ENCODE measurements at regions not wholly inside any gene's neighbourhood (a gene's known extent, or its start where the extent isn't known, plus 50 kb on each side); places are given as distances from the start of the nearest gene placed in this dataset.

DNA sequence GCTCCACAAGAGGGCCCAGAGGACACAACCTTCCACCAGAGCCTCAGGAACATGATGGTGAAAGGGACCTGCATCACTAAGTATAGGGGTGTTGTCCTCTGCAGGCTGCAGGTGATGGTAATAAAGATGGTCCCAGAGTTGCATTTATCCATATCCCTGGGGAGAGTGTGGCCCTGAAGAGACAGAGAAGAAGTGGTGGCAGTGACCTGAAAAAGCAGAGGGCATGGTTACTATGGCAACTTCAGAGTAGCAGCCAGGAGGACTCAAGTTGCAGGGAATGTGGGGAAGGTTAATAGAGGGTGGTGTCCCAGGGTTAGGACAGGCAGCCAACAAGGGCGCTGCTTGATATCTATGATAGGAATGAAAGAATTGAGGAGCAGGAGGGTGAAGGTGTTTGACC is 57.1 kb downstream of the HLA-A start:
- ChIA-PET POLR2A (no interaction called here), CTCF (no interaction called here)
- no peak for DNase-seq (ENCODE audit: low read depth)
- Histone ChIP-seq H3K27me3 (ENCODE audit: control insufficient read depth, insufficient read depth, low read length) (peaks cover 4% of the 10 kb centered on the region; the same call in 1 of the 2 replicates), H3K4me3 (ENCODE audit: low read depth, low read length) (no peak overlapping the region), H3K36me3 (ENCODE audit: control insufficient read depth, insufficient read depth, low read length) (no peaks in the 10 kb centered on the region)
- TF ChIP-seq, protein P1, sequence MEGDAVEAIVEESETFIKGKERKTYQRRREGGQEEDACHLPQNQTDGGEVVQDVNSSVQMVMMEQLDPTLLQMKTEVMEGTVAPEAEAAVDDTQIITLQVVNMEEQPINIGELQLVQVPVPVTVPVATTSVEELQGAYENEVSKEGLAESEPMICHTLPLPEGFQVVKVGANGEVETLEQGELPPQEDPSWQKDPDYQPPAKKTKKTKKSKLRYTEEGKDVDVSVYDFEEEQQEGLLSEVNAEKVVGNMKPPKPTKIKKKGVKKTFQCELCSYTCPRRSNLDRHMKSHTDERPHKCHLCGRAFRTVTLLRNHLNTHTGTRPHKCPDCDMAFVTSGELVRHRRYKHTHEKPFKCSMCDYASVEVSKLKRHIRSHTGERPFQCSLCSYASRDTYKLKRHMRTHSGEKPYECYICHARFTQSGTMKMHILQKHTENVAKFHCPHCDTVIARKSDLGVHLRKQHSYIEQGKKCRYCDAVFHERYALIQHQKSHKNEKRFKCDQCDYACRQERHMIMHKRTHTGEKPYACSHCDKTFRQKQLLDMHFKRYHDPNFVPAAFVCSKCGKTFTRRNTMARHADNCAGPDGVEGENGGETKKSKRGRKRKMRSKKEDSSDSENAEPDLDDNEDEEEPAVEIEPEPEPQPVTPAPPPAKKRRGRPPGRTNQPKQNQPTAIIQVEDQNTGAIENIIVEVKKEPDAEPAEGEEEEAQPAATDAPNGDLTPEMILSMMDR (IDR thresholded peaks at IDR 0.05; ENCODE audit: insufficient read depth, low read depth, low read length) = no peak

DNA sequence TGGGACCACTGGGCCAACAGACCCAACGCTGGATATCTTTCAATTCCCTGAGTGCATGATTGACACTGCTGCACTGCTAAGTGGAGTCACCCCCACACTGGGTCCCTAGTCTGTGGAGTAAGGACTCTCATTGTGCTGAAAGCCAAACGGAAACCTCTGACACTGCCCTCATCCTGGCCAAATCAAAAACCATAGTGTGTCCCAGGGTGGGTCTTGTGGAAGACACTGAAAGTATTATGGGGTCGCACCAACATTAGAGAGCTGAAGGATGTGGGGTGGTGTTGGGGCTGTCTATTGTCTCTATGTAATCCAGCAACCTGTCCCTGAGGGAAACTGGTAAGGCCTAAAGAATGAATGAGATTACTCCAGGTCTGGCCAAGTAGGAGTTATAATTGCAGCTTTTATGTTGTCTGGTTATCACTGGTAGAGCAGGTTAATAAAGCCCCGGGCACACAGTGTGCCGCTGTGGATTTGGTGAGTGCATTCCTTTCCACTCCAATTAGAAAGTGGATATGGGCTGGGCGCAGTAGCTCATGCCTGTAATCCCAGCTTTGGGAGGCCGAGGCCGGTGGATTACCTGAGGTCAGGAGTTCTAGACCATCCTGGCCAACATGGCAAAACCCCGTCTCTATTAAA is 57.9 kb downstream of the HLA-A start:
- peaks cover 4% of the 10 kb centered on the region; the same call in 1 of the 2 replicates for H3K27me3 ChIP-seq (ENCODE audit: control insufficient read depth, insufficient read depth, low read length)
- H3K36me3 ChIP-seq (ENCODE audit: control insufficient read depth, insufficient read depth, low read length) = no peaks in the 10 kb centered on the region
- ChIA-PET POLR2A (no interaction called here), CTCF (no interaction called here)
- TF ChIP-seq, protein P1 (IDR thresholded peaks at IDR 0.05; ENCODE audit: insufficient read depth, low read depth, low read length) = no peak
- DNase-seq (ENCODE audit: low read depth) = no peak
- no peak overlapping the region for H3K4me3 ChIP-seq (ENCODE audit: low read depth, low read length)

DNA sequence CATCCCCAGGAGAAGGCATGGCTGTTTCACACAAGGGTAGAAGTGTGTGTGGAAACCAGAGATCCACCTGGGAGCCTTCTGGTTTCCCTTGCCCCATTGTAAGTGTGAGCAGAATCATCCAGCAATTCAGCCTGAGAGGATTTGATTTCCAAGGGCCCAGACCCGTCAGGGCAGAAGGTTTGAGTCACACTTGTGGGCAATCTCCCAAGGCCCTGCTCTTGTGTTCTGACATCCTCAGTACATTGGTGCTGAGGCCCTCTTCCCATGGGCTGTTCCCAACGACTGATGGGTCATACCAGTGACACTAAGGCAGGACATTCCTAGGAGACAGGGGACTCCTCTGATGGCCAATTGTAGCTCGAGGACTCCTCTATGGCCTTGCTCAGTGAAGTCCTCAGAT is 58.2 kb upstream of the POLR1H start:
- ChIA-PET POLR2A (no interaction called here), CTCF (interaction anchor here (0.9 kb wide), 1 partner anchor 45 kb away, joined by 3 read pairs; no protein-coding TSS in a partner anchor)

DNA sequence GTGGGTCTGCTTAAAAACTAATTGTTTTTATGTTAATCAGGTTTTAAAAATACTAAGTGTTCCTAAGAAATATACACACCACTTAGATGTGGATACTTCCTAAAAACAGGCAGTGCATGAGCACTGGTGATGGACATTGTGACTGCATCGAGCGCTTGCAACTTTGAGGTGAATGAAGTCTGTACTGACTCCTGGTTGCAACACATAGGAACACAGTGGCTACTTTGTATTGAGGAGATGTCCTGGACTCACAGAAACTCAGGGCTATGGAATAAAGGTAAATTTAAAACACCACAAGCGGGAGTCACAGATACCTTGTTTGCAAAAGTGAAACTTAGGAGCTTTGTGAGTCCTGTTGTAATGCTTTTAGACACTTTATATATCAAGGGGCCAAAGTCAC is 55.6 kb upstream of the POLR1H start:
- POLR2A ChIA-PET = no interaction called here
- no peak for DNase-seq (ENCODE audit: low read depth)
- TF ChIP-seq, protein P1 (IDR thresholded peaks at IDR 0.05; ENCODE audit: insufficient read depth, low read depth, low read length) = no peak
- Histone ChIP-seq H3K36me3 (ENCODE audit: control insufficient read depth, insufficient read depth, low read length) (no peaks in the 10 kb centered on the region), H3K4me3 (ENCODE audit: low read depth, low read length) (no peak overlapping the region), H3K27me3 (ENCODE audit: control insufficient read depth, insufficient read depth, low read length) (peaks cover 23% of the 10 kb centered on the region)
- CTCF ChIA-PET = interaction anchor here (0.6 to 2.4 kb wide), 3 partner anchors 157 to 405 kb away, joined by 3 to 15 read pairs (median 3); no protein-coding TSS in a partner anchor

More for the DNA sequence above, 58.2 kb upstream of the POLR1H start:
- H3K27me3 ChIP-seq (ENCODE audit: control insufficient read depth, insufficient read depth, low read length) = peaks cover 15% of the 10 kb centered on the region
- DNase-seq (ENCODE audit: low read depth) = no peak
- H3K4me3 ChIP-seq (ENCODE audit: low read depth, low read length) = no peak overlapping the region
- TF ChIP-seq, protein P1 (IDR thresholded peaks at IDR 0.05; ENCODE audit: insufficient read depth, low read depth, low read length) = no peak
- H3K36me3 ChIP-seq (ENCODE audit: control insufficient read depth, insufficient read depth, low read length) = no peaks in the 10 kb centered on the region

DNA sequence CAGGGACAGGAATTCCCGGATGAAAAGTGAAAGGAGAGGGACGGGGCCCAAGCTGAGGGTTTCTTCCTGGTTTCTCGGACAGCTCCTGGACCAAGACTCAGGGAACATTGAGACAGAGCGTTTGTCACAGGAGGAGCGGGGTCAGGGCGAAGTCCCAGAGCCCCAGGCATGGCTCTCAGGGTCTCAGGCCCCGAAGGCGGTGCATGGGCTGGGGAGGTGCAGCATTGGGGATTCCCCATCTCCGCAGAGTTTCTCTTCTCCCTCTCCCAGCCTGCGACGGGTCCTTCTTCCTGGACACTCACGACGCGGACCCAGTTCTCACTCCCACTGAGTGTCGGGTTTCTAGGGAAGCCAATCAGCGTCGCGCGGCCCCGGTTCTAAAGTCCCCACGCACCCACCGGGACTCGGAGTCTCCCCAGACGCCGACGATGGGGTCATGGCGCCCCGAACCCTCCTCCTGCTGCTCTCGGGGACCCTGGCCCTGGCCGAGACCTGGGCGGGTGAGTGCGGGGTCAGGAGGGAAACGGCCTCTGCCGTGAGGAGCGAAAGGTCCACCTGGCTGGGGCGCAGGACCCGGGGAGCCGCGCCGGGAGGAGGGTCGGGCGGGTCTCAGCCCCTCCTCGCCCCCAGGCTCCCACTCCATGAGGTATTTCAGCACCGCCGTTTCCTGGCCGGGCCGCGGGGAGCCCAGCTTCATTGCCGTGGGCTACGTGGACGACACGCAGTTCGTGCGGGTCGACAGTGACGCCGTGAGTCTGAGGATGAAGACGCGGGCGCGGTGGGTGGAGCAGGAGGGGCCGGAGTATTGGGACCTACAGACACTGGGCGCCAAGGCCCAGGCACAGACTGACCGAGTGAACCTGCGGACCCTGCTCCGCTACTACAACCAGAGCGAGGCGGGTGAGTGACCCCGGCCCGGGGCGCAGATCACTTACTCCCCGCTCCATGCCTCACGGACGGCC is 54.6 kb upstream of the POLR1H start:
- ChIA-PET POLR2A (no interaction called here), CTCF (interaction anchor here (0.6 to 2.4 kb wide), 3 partner anchors 158 to 405 kb away, joined by 3 to 15 read pairs (median 3); no protein-coding TSS in a partner anchor)
- DNase-seq (ENCODE audit: low read depth) = no peak
- Histone ChIP-seq H3K27me3 (ENCODE audit: control insufficient read depth, insufficient read depth, low read length) (peaks cover 23% of the 10 kb centered on the region), H3K4me3 (ENCODE audit: low read depth, low read length) (peak overlapping the region; percentile 41), H3K36me3 (ENCODE audit: control insufficient read depth, insufficient read depth, low read length) (no peaks in the 10 kb centered on the region)
- TF ChIP-seq, protein P1 (IDR thresholded peaks at IDR 0.05; ENCODE audit: insufficient read depth, low read depth, low read length) = no peak

Measured in BJ (cell line).